GM21360 (cell line): ENCODE measurements at regions not wholly inside any gene's neighbourhood (a gene's known extent, or its start where the extent isn't known, plus 50 kb on each side); places are given as distances from the start of the nearest gene placed in this dataset.

ENCODE experiments used
- ATAC-seq: cut with Tn5 transposase; IDR thresholded peaks from one replicate; pipeline ENCODE4 v1.9.1; 2021; ENCODE audit warnings: mild to moderate bottlenecking, moderate library complexity; ENCODE audit not compliant: unreplicated experiment

GRCh38 chr1:94599095-94599813 is 57.7 kb upstream of the F3 start:
- ATAC-seq: no peak

- ATAC-seq: no peak
Measured at GRCh38 chr1:94597701-94598100, 56.1 kb upstream of the F3 start.

- no peak for ATAC-seq
Measured at GRCh38 chr1:94596260-94596659, 54.7 kb upstream of the F3 start.

GRCh38 chr1:94595658-94596057 is 54.1 kb upstream of the F3 start:
- no peak for ATAC-seq

- ATAC-seq: no peak
Measured at GRCh38 chr1:94593611-94594010, 52.1 kb upstream of the F3 start.

- ATAC-seq: no peak
Measured at GRCh38 chr1:94592571-94592920, 51.0 kb upstream of the F3 start.

- no peak for ATAC-seq
Measured at GRCh38 chr1:94591823-94592570, 50.4 kb upstream of the F3 start.
